H1 (cell line): ENCODE measurements at regions not wholly inside any gene's neighbourhood (a gene's known extent, or its start where the extent isn't known, plus 50 kb on each side); places are given as distances from the start of the nearest gene placed in this dataset.
A peak's percentile ranks its signal among the peaks of the same experiment; 100 is the strongest.

Experiments
- ASH2L ChIP-seq: fragments of 200-600, 300-600 bp; sonication (generic); IDR thresholded peaks from one replicate; pipeline ENCODE4 v1.7.1; 2017; ENCODE audit warnings: low read length
- GTF2F1 ChIP-seq: IDR thresholded peaks from 2 replicates; pipeline ENCODE4 v1.6.1; 2012; ENCODE audit warnings: low read depth, low read length, improper control_type of control experiment, borderline replicate concordance
- HDAC6 ChIP-seq: IDR thresholded peaks from one replicate; pipeline ENCODE4 v1.7.1; 2012; ENCODE audit warnings: low read depth, mild to moderate bottlenecking, inconsistent platforms, low read length, moderate library complexity
- JUN ChIP-seq: IDR thresholded peaks from 2 replicates; pipeline ENCODE4 v1.6.1; 2011; ENCODE audit warnings: low read depth, mild to moderate bottlenecking, improper control_type of control experiment, low read length
- JUND ChIP-seq: IDR thresholded peaks from 2 replicates; pipeline ENCODE4 v1.6.1; 2011; ENCODE audit warnings: mild to moderate bottlenecking, improper control_type of control experiment, low read length
- POU5F1 ChIP-seq: IDR thresholded peaks from 2 replicates; pipeline ENCODE4 v1.6.1; 2011; ENCODE audit warnings: low read depth, mild to moderate bottlenecking, low read length, moderate library complexity
- SIN3A ChIP-seq, 2 experiments: IDR thresholded peaks in 1 of 2; conservative IDR thresholded peaks in 1 of 2; 2 replicates each; pipeline ENCODE4 v1.6.1; 2011 to 2012; ENCODE audit warnings: low read length in 2 of 2, improper control_type of control experiment in 1 of 2, low read depth in 1 of 2, mild to moderate bottlenecking in 1 of 2
- TF ChIP-seq, protein P1 (sequence below): fragments of 300-600 bp; sonication (generic); IDR thresholded peaks from 2 replicates; pipeline ENCODE4 v1.7.1; 2012; ENCODE audit warnings: low read length, moderate library complexity, mild to moderate bottlenecking, inconsistent platforms; ENCODE audit not compliant: insufficient replicate concordance
- TF ChIP-seq, protein P2 (sequence below), 3 experiments: IDR thresholded peaks; 1 replicate in 2 of 3; 2 replicates in 1 of 3; pipeline versions ENCODE4 v1.5.1 to v1.6.1; 2011; ENCODE audit warnings: low read length in 3 of 3, mild to moderate bottlenecking in 3 of 3, inconsistent platforms in 2 of 3, low read depth in 1 of 3, moderate library complexity in 1 of 3; ENCODE audit not compliant: insufficient read depth in 1 of 3; ENCODE audit errors: control extremely low read depth in 1 of 3

GRCh38 chr6:28838289-28838633 lies 85.5 kb downstream of the TRIM27 start (continued):
- TF ChIP-seq, protein P1, sequence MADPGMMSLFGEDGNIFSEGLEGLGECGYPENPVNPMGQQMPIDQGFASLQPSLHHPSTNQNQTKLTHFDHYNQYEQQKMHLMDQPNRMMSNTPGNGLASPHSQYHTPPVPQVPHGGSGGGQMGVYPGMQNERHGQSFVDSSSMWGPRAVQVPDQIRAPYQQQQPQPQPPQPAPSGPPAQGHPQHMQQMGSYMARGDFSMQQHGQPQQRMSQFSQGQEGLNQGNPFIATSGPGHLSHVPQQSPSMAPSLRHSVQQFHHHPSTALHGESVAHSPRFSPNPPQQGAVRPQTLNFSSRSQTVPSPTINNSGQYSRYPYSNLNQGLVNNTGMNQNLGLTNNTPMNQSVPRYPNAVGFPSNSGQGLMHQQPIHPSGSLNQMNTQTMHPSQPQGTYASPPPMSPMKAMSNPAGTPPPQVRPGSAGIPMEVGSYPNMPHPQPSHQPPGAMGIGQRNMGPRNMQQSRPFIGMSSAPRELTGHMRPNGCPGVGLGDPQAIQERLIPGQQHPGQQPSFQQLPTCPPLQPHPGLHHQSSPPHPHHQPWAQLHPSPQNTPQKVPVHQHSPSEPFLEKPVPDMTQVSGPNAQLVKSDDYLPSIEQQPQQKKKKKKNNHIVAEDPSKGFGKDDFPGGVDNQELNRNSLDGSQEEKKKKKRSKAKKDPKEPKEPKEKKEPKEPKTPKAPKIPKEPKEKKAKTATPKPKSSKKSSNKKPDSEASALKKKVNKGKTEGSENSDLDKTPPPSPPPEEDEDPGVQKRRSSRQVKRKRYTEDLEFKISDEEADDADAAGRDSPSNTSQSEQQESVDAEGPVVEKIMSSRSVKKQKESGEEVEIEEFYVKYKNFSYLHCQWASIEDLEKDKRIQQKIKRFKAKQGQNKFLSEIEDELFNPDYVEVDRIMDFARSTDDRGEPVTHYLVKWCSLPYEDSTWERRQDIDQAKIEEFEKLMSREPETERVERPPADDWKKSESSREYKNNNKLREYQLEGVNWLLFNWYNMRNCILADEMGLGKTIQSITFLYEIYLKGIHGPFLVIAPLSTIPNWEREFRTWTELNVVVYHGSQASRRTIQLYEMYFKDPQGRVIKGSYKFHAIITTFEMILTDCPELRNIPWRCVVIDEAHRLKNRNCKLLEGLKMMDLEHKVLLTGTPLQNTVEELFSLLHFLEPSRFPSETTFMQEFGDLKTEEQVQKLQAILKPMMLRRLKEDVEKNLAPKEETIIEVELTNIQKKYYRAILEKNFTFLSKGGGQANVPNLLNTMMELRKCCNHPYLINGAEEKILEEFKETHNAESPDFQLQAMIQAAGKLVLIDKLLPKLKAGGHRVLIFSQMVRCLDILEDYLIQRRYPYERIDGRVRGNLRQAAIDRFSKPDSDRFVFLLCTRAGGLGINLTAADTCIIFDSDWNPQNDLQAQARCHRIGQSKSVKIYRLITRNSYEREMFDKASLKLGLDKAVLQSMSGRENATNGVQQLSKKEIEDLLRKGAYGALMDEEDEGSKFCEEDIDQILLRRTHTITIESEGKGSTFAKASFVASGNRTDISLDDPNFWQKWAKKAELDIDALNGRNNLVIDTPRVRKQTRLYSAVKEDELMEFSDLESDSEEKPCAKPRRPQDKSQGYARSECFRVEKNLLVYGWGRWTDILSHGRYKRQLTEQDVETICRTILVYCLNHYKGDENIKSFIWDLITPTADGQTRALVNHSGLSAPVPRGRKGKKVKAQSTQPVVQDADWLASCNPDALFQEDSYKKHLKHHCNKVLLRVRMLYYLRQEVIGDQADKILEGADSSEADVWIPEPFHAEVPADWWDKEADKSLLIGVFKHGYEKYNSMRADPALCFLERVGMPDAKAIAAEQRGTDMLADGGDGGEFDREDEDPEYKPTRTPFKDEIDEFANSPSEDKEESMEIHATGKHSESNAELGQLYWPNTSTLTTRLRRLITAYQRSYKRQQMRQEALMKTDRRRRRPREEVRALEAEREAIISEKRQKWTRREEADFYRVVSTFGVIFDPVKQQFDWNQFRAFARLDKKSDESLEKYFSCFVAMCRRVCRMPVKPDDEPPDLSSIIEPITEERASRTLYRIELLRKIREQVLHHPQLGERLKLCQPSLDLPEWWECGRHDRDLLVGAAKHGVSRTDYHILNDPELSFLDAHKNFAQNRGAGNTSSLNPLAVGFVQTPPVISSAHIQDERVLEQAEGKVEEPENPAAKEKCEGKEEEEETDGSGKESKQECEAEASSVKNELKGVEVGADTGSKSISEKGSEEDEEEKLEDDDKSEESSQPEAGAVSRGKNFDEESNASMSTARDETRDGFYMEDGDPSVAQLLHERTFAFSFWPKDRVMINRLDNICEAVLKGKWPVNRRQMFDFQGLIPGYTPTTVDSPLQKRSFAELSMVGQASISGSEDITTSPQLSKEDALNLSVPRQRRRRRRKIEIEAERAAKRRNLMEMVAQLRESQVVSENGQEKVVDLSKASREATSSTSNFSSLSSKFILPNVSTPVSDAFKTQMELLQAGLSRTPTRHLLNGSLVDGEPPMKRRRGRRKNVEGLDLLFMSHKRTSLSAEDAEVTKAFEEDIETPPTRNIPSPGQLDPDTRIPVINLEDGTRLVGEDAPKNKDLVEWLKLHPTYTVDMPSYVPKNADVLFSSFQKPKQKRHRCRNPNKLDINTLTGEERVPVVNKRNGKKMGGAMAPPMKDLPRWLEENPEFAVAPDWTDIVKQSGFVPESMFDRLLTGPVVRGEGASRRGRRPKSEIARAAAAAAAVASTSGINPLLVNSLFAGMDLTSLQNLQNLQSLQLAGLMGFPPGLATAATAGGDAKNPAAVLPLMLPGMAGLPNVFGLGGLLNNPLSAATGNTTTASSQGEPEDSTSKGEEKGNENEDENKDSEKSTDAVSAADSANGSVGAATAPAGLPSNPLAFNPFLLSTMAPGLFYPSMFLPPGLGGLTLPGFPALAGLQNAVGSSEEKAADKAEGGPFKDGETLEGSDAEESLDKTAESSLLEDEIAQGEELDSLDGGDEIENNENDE: no peak
- no peak for TF ChIP-seq POU5F1
- no peak for TF ChIP-seq GTF2F1
- TF ChIP-seq JUND: no peak
- TF ChIP-seq SIN3A (conservative IDR thresholded peaks at IDR 0.05 in 1 of 2, IDR thresholded peaks at IDR 0.05 in 1 of 2; ENCODE audit: low read depth in 1 of 2, low read length in 2 of 2): 0 out of 4 replicates have a peak, but pooled peaks of 1 of the 2 experiments have one; percentile 25
- no peak for TF ChIP-seq HDAC6
- TF ChIP-seq JUN: no peak
- TF ChIP-seq ASH2L: peak; percentile 4
- TF ChIP-seq, protein P2, sequence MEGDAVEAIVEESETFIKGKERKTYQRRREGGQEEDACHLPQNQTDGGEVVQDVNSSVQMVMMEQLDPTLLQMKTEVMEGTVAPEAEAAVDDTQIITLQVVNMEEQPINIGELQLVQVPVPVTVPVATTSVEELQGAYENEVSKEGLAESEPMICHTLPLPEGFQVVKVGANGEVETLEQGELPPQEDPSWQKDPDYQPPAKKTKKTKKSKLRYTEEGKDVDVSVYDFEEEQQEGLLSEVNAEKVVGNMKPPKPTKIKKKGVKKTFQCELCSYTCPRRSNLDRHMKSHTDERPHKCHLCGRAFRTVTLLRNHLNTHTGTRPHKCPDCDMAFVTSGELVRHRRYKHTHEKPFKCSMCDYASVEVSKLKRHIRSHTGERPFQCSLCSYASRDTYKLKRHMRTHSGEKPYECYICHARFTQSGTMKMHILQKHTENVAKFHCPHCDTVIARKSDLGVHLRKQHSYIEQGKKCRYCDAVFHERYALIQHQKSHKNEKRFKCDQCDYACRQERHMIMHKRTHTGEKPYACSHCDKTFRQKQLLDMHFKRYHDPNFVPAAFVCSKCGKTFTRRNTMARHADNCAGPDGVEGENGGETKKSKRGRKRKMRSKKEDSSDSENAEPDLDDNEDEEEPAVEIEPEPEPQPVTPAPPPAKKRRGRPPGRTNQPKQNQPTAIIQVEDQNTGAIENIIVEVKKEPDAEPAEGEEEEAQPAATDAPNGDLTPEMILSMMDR (IDR thresholded peaks at IDR 0.05; ENCODE audit: control extremely low read depth in 1 of 3, insufficient read depth in 1 of 3, low read depth in 1 of 3, low read length in 3 of 3): no peak
